ENCODE measurements at regions not wholly inside any gene's neighbourhood (a gene's known extent, or its start where the extent isn't known, plus 50 kb on each side); places are given as distances from the start of the nearest gene placed in this dataset.

GRCh38 chr6:78629154-78629721, 238.1 kb upstream of the IRAK1BP1 start:
- DNase-seq (ENCODE audit: low spot score) = peak; percentile 4
- peak overlapping the region; percentile 23 for H3K4me3 ChIP-seq (ENCODE audit: low read depth, low read length, poor library complexity, severe bottlenecking)
- intact Hi-C loops (cut with micrococcal nuclease; ENCODE audit: unreplicated experiment) = no loop called here
- no peak overlapping the region for H3K27ac ChIP-seq (ENCODE audit: low read depth, low read length, poor library complexity, severe bottlenecking)
- H3K36me3 ChIP-seq (ENCODE audit: insufficient read depth, low read length, poor library complexity, severe bottlenecking) = no peaks in the 10 kb centered on the region
- BruUV-seq (replicated peaks) = no TSS peak
- ChIA-PET CTCF (no interaction called here), POLR2A (ENCODE audit: low non-redundant PET) (no interaction called here)
- no peaks in the 10 kb centered on the region for H3K4me1 ChIP-seq (ENCODE audit: insufficient read depth, low read length, poor library complexity, severe bottlenecking)
- H3K27me3 ChIP-seq (replicated peaks; ENCODE audit: insufficient read depth, low read depth, low read length, poor library complexity) = no peaks in the 10 kb centered on the region
- TF ChIP-seq EZH2 (IDR thresholded peaks at IDR 0.05; ENCODE audit: borderline replicate concordance, low read depth, low read length, poor library complexity, severe bottlenecking) = no peak
- no peak for TF ChIP-seq CTCF (conservative IDR thresholded peaks at IDR 0.05; ENCODE audit: low read depth, low read length)
- no peaks in the 10 kb centered on the region for H3K9me3 ChIP-seq (ENCODE audit: low read depth, low read length, poor library complexity, severe bottlenecking)

- Histone ChIP-seq H3K27ac (ENCODE audit: low read depth, low read length, poor library complexity, severe bottlenecking) (no peak overlapping the region), H3K4me1 (ENCODE audit: insufficient read depth, low read length, poor library complexity, severe bottlenecking) (no peaks in the 10 kb centered on the region), H3K27me3 (replicated peaks; ENCODE audit: insufficient read depth, low read depth, low read length, poor library complexity) (no peaks in the 10 kb centered on the region), H3K9me3 (ENCODE audit: low read depth, low read length, poor library complexity, severe bottlenecking) (no peaks in the 10 kb centered on the region), H3K4me3 (ENCODE audit: low read depth, low read length, poor library complexity, severe bottlenecking) (no peak overlapping the region), H3K36me3 (ENCODE audit: insufficient read depth, low read length, poor library complexity, severe bottlenecking) (no peaks in the 10 kb centered on the region)
- DNase-seq (ENCODE audit: low spot score) = no peak
- ChIA-PET CTCF (no interaction called here), POLR2A (ENCODE audit: low non-redundant PET) (no interaction called here)
- no peak for TF ChIP-seq CTCF (conservative IDR thresholded peaks at IDR 0.05; ENCODE audit: low read depth, low read length)
- TF ChIP-seq EZH2 (IDR thresholded peaks at IDR 0.05; ENCODE audit: borderline replicate concordance, low read depth, low read length, poor library complexity, severe bottlenecking) = no peak
- BruUV-seq (replicated peaks) = no TSS peak
- intact Hi-C loops (cut with micrococcal nuclease; ENCODE audit: unreplicated experiment) = loop anchor here (1.0 kb wide), 1 partner anchor 8 kb away; no protein-coding TSS in a partner anchor
Measured at GRCh38 chr6:78629836-78630235, 237.5 kb upstream of the IRAK1BP1 start.

GRCh38 chr6:78631976-78632375, 235.4 kb upstream of the IRAK1BP1 start:
- no peak for DNase-seq (ENCODE audit: low spot score)
- Histone ChIP-seq H3K9me3 (ENCODE audit: low read depth, low read length, poor library complexity, severe bottlenecking) (no peaks in the 10 kb centered on the region), H3K4me1 (ENCODE audit: insufficient read depth, low read length, poor library complexity, severe bottlenecking) (no peaks in the 10 kb centered on the region), H3K4me3 (ENCODE audit: low read depth, low read length, poor library complexity, severe bottlenecking) (no peak overlapping the region), H3K36me3 (ENCODE audit: insufficient read depth, low read length, poor library complexity, severe bottlenecking) (no peaks in the 10 kb centered on the region), H3K27ac (ENCODE audit: low read depth, low read length, poor library complexity, severe bottlenecking) (no peak overlapping the region), H3K27me3 (replicated peaks; ENCODE audit: insufficient read depth, low read depth, low read length, poor library complexity) (no peaks in the 10 kb centered on the region)
- CTCF ChIA-PET = no interaction called here
- POLR2A ChIA-PET (ENCODE audit: low non-redundant PET) = no interaction called here
- intact Hi-C loops (cut with micrococcal nuclease; ENCODE audit: unreplicated experiment) = no loop called here
- no TSS peak for BruUV-seq (replicated peaks)
- no peak for TF ChIP-seq CTCF (conservative IDR thresholded peaks at IDR 0.05; ENCODE audit: low read depth, low read length)
- TF ChIP-seq EZH2 (IDR thresholded peaks at IDR 0.05; ENCODE audit: borderline replicate concordance, low read depth, low read length, poor library complexity, severe bottlenecking) = no peak
